DOHH2 (cell line): ENCODE measurements at regions not wholly inside any gene's neighbourhood (a gene's known extent, or its start where the extent isn't known, plus 50 kb on each side); places are given as distances from the start of the nearest gene placed in this dataset.

Experiments
- EZH2phosphoT487 ChIP-seq: fragments of 200-600 bp; sonication (generic); IDR thresholded peaks from 2 replicates; pipeline ENCODE4 v1.6.1; 2017; ENCODE audit warnings: borderline replicate concordance, mild to moderate bottlenecking, antibody characterized with exemption, low read length, moderate library complexity, mixed read lengths
- TF ChIP-seq, protein P1 (sequence below): fragments of 200-600 bp; sonication (generic); IDR thresholded peaks from one replicate; pipeline ENCODE4 v1.5.1; 2014; ENCODE audit warnings: antibody characterized with exemption, mild to moderate bottlenecking, low read depth, low read length; ENCODE audit not compliant: poor library complexity, severe bottlenecking

- TF ChIP-seq, protein P1, sequence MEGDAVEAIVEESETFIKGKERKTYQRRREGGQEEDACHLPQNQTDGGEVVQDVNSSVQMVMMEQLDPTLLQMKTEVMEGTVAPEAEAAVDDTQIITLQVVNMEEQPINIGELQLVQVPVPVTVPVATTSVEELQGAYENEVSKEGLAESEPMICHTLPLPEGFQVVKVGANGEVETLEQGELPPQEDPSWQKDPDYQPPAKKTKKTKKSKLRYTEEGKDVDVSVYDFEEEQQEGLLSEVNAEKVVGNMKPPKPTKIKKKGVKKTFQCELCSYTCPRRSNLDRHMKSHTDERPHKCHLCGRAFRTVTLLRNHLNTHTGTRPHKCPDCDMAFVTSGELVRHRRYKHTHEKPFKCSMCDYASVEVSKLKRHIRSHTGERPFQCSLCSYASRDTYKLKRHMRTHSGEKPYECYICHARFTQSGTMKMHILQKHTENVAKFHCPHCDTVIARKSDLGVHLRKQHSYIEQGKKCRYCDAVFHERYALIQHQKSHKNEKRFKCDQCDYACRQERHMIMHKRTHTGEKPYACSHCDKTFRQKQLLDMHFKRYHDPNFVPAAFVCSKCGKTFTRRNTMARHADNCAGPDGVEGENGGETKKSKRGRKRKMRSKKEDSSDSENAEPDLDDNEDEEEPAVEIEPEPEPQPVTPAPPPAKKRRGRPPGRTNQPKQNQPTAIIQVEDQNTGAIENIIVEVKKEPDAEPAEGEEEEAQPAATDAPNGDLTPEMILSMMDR: no peak
- TF ChIP-seq EZH2phosphoT487: no peak
Observed at GRCh38 chr21:16568661-16569060, 838.9 kb downstream of the USP25 start.
